GM21717 (cell line): ENCODE measurements at regions not wholly inside any gene's neighbourhood (a gene's known extent, or its start where the extent isn't known, plus 50 kb on each side); places are given as distances from the start of the nearest gene placed in this dataset.
A peak's percentile ranks its signal among the peaks of the same experiment; 100 is the strongest.

Experiments
- ATAC-seq: cut with Tn5 transposase; IDR thresholded peaks from one replicate; pipeline ENCODE4 v1.9.1; 2021; ENCODE audit warnings: mild to moderate bottlenecking, moderate library complexity; ENCODE audit not compliant: unreplicated experiment

- no peak for ATAC-seq
Observed at GRCh38 chr4:95985791-95986550, 146.1 kb downstream of the PDHA2 start.

DNA sequence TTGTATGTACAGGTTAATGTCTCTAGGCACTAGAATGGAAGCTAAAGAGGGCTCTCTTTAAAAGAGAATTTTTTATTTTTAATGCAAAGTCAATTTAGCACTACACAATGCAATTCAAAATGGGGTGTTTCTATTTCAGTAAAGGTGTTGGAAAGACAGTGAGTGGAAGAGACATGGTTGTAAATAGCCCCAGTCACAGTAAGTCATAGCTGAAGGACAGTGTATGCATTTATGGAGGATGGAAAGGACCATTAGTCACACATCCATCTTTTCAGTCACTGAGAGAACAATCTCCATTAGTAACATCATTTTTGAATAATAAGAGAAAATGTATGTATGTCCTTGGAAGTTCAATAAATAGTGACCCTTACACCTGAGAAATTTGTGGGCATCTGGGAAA is 148.0 kb downstream of the PDHA2 start:
- ATAC-seq = no peak

GRCh38 chr4:95998311-95998710 is 158.4 kb downstream of the PDHA2 start:
- ATAC-seq = no peak

GRCh38 chr4:96003951-96004740 is 164.3 kb downstream of the PDHA2 start:
- ATAC-seq = no peak

DNA sequence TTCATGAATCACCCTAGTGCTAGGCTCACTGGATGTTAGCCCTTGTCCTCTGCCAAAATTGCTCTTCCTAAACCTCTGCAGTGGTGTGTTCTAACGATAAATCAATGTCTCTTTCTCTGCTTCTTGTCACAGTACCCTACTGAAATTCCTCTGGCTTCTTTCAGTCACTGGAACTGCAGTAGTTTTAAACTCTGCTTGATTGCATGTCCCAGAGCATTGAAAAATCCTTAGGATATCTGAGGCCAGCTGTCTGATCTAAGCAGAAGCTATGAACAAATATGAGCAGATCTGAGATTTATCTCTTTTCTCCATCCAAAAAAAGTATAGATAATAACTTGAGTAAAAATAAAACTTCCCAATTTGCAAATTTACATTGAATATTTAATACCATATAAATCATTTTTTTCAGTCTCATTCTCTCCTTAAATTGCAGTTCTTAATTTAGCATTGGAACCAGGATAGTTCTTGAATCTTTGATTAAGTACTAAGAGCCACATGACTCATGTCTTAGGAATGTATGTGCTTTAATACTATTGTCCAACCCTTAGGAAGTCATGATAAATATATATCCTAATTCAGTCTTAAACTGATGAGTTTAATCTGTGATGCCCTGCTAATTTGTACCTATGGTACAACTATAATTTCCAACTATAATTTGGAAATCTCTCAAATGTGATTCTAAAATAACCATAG is 169.7 kb downstream of the PDHA2 start:
- no peak for ATAC-seq

DNA sequence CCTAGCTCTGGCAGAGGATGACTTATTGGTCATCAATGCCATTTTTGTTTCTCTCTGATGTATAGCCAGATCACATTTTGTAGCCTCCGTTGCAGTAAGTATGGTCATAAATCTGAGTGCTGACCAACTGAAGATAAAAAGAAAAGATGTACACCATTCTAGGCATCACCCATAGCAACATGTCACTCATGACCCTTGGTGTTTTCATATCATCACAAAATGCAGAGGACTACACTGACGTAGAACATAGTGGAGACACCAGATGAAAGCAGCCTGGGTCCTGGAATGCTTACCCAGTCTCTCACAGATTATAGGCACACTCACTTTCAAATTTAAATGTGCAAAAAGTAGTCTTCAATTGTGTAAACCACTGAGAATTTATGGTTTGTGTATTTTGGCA is 172.8 kb downstream of the PDHA2 start:
- ATAC-seq = no peak

- peak; percentile 99 for ATAC-seq
Observed at GRCh38 chr4:96016634-96017299, 176.9 kb downstream of the PDHA2 start.

DNA sequence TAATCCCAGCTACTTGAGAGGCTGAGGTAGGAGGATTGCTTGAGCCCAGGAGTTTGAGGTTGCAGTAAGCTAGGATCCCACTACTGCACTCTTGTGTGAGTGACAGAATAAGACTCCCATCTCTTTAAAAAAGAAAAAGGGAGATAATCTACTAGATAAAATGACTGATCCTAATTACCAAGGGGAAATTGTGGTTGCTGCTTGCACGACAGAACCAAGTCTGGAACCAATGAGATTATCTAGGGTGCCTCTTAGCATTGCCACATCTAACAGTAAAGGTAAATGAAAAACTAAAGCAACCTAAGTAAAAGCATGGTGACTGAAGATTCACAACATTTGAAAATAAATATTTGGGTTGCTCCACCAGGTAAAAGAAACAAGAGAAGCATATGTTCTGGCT is 185.1 kb downstream of the PDHA2 start:
- ATAC-seq = no peak

DNA sequence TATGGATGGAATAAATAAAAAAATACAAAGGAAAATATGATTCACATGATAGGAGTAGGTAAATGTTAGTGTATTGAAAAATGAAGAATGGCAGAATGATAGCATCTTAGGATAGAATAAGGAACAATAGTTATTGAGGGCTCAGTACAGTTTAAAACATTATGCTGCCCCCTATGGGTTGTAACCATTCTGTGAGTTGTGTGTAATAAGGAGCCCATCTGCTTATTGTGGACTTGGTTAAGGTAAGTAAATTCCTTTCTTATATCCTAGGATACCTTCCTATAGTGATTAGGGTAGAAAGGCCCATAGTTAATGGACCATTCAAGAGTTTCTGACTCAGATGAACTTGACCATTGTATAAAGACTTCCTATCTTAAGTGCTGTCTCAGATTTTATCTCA is 195.8 kb downstream of the PDHA2 start:
- ATAC-seq = no peak

DNA sequence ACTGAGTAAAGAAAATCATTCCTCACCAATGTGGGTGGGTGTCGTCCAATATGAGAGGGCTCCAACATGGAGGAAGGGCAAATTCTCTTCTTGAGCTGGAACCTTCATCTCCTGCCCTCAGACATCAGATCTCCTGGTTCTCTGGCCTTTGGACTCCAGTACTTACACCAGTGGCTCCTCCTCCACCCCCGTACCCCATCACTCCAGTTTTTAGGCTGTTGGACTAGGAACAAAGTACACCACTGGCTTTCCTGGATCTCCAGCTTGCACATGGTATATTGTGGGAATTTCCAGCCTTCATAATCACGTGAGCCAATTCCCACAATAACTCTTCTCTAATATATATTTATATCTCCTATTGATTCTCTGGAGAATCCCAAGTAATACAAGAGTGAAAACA is 196.9 kb downstream of the PDHA2 start:
- ATAC-seq = no peak

- no peak for ATAC-seq
Observed at GRCh38 chr4:96037705-96038104, 197.8 kb downstream of the PDHA2 start.

GRCh38 chr4:96039217-96039616 is 199.3 kb downstream of the PDHA2 start:
- no peak for ATAC-seq

DNA sequence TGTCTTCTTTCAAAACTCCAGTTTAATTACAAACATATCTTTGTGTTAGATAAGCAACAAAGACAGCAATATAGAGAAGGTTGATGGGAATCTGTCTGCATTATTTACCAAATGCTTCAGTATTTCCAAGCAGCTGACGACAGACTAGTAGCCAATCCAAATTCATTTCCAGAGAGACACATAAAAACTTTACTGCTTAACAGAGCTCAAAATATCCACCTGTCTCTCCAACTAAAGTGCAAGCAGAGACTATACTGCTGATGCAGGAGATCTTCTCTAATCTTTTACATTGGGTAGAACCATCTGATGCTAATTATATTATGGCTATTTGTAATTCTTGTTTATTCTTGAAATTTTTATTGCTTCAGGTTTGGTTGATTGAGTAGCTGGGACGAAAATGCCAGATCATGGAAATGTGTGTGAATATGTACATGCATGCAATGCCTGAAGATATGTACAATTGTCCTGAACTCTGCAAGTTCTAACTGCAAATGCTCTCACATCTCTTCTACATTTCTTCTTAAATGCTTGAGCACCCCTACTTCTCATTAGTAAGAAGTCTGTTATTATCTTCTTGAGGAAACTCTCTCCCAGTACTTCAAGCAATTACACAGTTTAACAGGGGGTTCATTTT is 200.0 kb downstream of the PDHA2 start:
- no peak for ATAC-seq

DNA sequence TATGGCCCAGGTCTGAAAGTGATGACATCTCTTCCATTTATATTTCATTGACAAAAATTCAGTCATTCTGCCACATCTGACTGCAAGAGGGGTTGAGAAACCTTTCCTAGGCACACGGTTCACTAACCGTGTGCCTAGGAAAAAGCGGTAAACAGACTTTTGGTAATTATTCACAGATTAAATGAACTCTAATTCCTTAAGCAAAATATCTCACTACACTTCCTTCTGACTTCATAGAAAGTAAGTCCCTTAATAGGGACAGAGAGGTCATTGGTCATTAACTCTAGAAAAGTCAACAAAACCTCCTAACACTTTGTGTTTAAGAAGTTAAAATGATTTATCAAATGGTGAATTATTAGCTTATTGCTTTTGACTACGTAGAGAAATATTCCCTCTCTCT is 205.1 kb downstream of the PDHA2 start:
- ATAC-seq = no peak

GRCh38 chr4:96052827-96053226 is 212.9 kb downstream of the PDHA2 start:
- no peak for ATAC-seq

DNA sequence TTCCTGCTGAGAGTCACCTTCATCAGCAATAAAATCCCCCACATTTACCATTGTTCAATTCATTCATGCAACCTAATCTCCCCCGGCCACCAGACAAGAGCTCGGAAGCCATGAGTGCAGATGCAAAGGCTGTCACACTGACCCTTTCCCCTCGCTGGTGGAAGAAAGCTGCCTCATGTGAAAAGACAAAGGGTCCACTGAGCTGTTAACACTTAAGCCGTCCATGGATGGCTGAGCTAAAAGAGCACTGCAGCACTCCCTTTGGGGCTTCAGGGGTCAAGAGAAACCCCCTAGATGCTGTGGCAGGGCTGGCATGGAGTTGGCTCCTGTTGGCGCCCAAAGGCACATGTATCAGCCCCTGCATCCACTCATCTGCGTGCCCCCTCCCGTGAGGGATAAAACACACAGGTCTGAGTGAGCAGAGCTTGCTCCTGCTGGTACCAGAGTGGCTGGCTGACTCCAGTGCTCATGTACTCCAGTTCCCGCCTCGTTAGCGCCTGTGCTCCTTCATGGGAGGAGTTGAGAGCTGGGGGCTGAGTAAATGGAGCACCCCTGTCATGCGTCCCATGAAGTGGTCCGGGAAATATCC is 216.5 kb downstream of the PDHA2 start:
- no peak for ATAC-seq

- ATAC-seq = no peak
Observed at GRCh38 chr4:96063639-96064038, 223.7 kb downstream of the PDHA2 start.

DNA sequence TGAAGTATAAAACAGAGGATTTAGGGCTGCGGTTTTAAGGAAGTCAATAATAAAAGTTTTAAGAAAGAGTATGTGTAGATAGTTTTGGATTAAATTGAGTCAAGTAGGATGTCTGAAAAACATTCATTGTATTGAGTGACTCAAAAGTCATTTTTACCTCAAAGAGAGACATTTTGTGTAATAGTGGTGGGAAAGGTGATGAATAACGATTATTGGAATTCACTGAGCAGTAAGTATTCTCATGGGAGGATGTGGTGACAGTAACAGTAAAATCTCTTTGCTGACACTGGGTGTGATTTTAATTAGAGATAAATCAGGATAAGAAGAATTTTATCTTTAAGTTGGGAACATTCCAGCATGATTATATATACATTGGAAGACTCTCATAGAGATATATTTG is 233.6 kb downstream of the PDHA2 start:
- ATAC-seq = no peak

- ATAC-seq = peak; percentile 55
Observed at GRCh38 chr4:96092151-96092705, 252.3 kb downstream of the PDHA2 start.

DNA sequence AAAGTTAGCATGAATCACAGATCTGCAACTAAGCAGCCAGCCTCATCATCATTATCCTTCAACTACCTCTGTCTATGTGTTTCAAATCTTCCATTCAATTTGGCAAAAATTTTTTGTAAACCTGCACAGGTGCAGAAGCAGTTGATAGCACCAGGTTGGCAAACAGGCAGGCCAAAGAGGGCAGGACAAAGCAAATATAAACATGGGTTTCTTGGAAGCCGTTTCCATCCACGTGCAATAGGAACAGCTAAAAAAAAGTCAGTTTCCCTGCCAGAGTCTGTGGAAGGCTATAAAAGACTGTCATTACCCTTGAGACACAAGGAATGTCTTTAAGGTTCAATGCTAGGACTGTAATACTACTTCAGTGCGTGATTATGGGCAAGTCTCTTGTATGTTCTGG is 253.2 kb downstream of the PDHA2 start:
- ATAC-seq = no peak
